Fibroblast of lung (primary cell): ENCODE measurements at regions not wholly inside any gene's neighbourhood (a gene's known extent, or its start where the extent isn't known, plus 50 kb on each side); places are given as distances from the start of the nearest gene placed in this dataset.
"Not testable (repeated sequence)": the region's sequence is repeated elsewhere in the genome, so short reads cannot be mapped to it uniquely, and the experiment has no call there.

ENCODE experiments used
- EZH2 ChIP-seq: IDR thresholded peaks from 2 replicates; pipeline ENCODE4 v1.5.1; 2012; ENCODE audit warnings: low read length, control low read depth, mild to moderate bottlenecking; ENCODE audit errors: missing control alignments
- TF ChIP-seq, protein P1 (sequence below), 2 donors: IDR thresholded peaks in 1 of 2; conservative IDR thresholded peaks in 1 of 2; 1 replicate in 1 of 2; 2 replicates in 1 of 2; pipeline ENCODE4 v1.5.1; 2011 to 2012; ENCODE audit warnings: low read length in 2 of 2, control low read depth in 1 of 2, inconsistent platforms in 1 of 2, low read depth in 1 of 2, mild to moderate bottlenecking in 1 of 2

DNA sequence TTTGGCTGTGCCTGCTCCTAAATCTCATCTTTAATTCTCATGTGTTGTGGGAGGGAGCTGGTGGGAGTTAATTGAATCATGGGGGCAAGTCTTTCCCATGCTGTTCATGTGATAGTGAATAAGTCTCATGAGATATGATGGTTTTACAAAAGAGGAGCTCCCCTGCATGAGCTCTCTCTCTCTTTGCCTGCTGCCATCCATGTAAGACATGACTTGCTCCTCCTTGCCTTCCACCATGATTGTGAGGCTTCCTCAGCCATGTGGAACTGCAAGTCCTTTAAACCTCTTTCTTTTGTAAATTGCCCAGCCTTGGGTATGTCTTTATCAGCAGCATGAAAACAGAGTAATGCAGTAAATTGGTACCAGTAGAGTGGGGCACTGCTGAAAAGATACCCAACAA is 110.6 kb upstream of the SYT10 start:
- TF ChIP-seq, protein P1, sequence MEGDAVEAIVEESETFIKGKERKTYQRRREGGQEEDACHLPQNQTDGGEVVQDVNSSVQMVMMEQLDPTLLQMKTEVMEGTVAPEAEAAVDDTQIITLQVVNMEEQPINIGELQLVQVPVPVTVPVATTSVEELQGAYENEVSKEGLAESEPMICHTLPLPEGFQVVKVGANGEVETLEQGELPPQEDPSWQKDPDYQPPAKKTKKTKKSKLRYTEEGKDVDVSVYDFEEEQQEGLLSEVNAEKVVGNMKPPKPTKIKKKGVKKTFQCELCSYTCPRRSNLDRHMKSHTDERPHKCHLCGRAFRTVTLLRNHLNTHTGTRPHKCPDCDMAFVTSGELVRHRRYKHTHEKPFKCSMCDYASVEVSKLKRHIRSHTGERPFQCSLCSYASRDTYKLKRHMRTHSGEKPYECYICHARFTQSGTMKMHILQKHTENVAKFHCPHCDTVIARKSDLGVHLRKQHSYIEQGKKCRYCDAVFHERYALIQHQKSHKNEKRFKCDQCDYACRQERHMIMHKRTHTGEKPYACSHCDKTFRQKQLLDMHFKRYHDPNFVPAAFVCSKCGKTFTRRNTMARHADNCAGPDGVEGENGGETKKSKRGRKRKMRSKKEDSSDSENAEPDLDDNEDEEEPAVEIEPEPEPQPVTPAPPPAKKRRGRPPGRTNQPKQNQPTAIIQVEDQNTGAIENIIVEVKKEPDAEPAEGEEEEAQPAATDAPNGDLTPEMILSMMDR (conservative IDR thresholded peaks at IDR 0.05 in 1 of 2, IDR thresholded peaks at IDR 0.05 in 1 of 2; ENCODE audit: low read depth in 1 of 2, low read length in 2 of 2) = not testable (repeated sequence)
- TF ChIP-seq EZH2 = not testable (repeated sequence)
